ENCODE measurements at regions not wholly inside any gene's neighbourhood (a gene's known extent, or its start where the extent isn't known, plus 50 kb on each side); places are given as distances from the start of the nearest gene placed in this dataset.

- H3K9me3 Mint-ChIP-seq (ENCODE audit: low read depth): no peaks in the 10 kb centered on the region
- H3K4me1 Mint-ChIP-seq (ENCODE audit: low read depth): peaks cover 2% of the 10 kb centered on the region
- peaks cover 44% of the 10 kb centered on the region for H3K27me3 Mint-ChIP-seq
Measured at GRCh38 chr15:47401427-47401826, 315.9 kb upstream of the SEMA6D start.

GRCh38 chr15:47402829-47403228 is 314.5 kb upstream of the SEMA6D start:
- H3K27ac Mint-ChIP-seq: no peak overlapping the region
- H3K36me3 Mint-ChIP-seq (ENCODE audit: insufficient read depth): no peaks in the 10 kb centered on the region
- no peak for TF ChIP-seq CTCF (IDR thresholded peaks at IDR 0.05; ENCODE audit: unreplicated experiment)
- peaks cover 2% of the 10 kb centered on the region for H3K4me1 Mint-ChIP-seq (ENCODE audit: low read depth)
- no peak overlapping the region for H3K4me3 Mint-ChIP-seq (ENCODE audit: low read depth)
- H3K27me3 Mint-ChIP-seq: peaks cover 44% of the 10 kb centered on the region
- H3K9me3 Mint-ChIP-seq (ENCODE audit: low read depth): no peaks in the 10 kb centered on the region
- DNase-seq (ENCODE audit: low spot score, unreplicated experiment): no peak

More at GRCh38 chr15:47401427-47401826, 315.9 kb upstream of the SEMA6D start:
- no peaks in the 10 kb centered on the region for H3K36me3 Mint-ChIP-seq (ENCODE audit: insufficient read depth)
- DNase-seq (ENCODE audit: low spot score, unreplicated experiment): no peak
- H3K27ac Mint-ChIP-seq: no peak overlapping the region
- no peak for TF ChIP-seq CTCF (IDR thresholded peaks at IDR 0.05; ENCODE audit: unreplicated experiment)
- H3K4me3 Mint-ChIP-seq (ENCODE audit: low read depth): no peak overlapping the region

- Mint-ChIP-seq H3K9me3 (ENCODE audit: low read depth) (no peaks in the 10 kb centered on the region), H3K4me1 (ENCODE audit: low read depth) (peaks cover 8% of the 10 kb centered on the region), H3K4me3 (ENCODE audit: low read depth) (no peak overlapping the region), H3K27me3 (peaks cover 53% of the 10 kb centered on the region), H3K27ac (no peak overlapping the region), H3K36me3 (ENCODE audit: insufficient read depth) (no peaks in the 10 kb centered on the region)
- no peak for TF ChIP-seq CTCF (IDR thresholded peaks at IDR 0.05; ENCODE audit: unreplicated experiment)
- no peak for DNase-seq (ENCODE audit: low spot score, unreplicated experiment)
Measured at GRCh38 chr15:47404877-47405276, 312.4 kb upstream of the SEMA6D start.

GRCh38 chr15:47405365-47406162 is 311.7 kb upstream of the SEMA6D start:
- no peak for TF ChIP-seq CTCF (IDR thresholded peaks at IDR 0.05; ENCODE audit: unreplicated experiment)
- H3K36me3 Mint-ChIP-seq (ENCODE audit: insufficient read depth): no peaks in the 10 kb centered on the region
- DNase-seq (ENCODE audit: low spot score, unreplicated experiment): no peak
- peaks cover 8% of the 10 kb centered on the region for H3K4me1 Mint-ChIP-seq (ENCODE audit: low read depth)
- H3K27ac Mint-ChIP-seq: no peak overlapping the region
- H3K27me3 Mint-ChIP-seq: peaks cover 53% of the 10 kb centered on the region
- no peaks in the 10 kb centered on the region for H3K9me3 Mint-ChIP-seq (ENCODE audit: low read depth)
- H3K4me3 Mint-ChIP-seq (ENCODE audit: low read depth): no peak overlapping the region

- DNase-seq (ENCODE audit: low spot score, unreplicated experiment): no peak
- Mint-ChIP-seq H3K36me3 (ENCODE audit: insufficient read depth) (no peaks in the 10 kb centered on the region), H3K9me3 (ENCODE audit: low read depth) (no peaks in the 10 kb centered on the region), H3K4me1 (ENCODE audit: low read depth) (peaks cover 20% of the 10 kb centered on the region), H3K27ac (no peak overlapping the region), H3K4me3 (ENCODE audit: low read depth) (no peak overlapping the region), H3K27me3 (peaks cover 51% of the 10 kb centered on the region)
- TF ChIP-seq CTCF (IDR thresholded peaks at IDR 0.05; ENCODE audit: unreplicated experiment): no peak
Measured at GRCh38 chr15:47407692-47408091, 309.6 kb upstream of the SEMA6D start.

Data from progenitor cell of endocrine pancreas (in vitro differentiated cells).